ENCODE measurements at regions not wholly inside any gene's neighbourhood (a gene's known extent, or its start where the extent isn't known, plus 50 kb on each side); places are given as distances from the start of the nearest gene placed in this dataset.

GRCh38 chr10:94123258-94123995 is 129.7 kb downstream of the PLCE1 start:
- TF ChIP-seq POLR2A (IDR thresholded peaks at IDR 0.05) (no peak), CTCF (IDR thresholded peaks at IDR 0.05) (no peak)
